ENCODE measurements at regions not wholly inside any gene's neighbourhood (a gene's known extent, or its start where the extent isn't known, plus 50 kb on each side); places are given as distances from the start of the nearest gene placed in this dataset.

GRCh38 chr6:125544819-125545218 lies 204.6 kb upstream of the HEY2 start:
- DNase-seq (ENCODE audit: low spot score), result no peak

- no peak for DNase-seq (ENCODE audit: low spot score)
These were observed 202.6 kb upstream of the HEY2 start for GRCh38 chr6:125546841-125547251.

- no peak for DNase-seq (ENCODE audit: low spot score)
These were observed 202.1 kb upstream of the HEY2 start for GRCh38 chr6:125547381-125547780.

- DNase-seq (ENCODE audit: low spot score), result no peak
These were observed 200.1 kb upstream of the HEY2 start for GRCh38 chr6:125549202-125549884.

- no peak for DNase-seq (ENCODE audit: low spot score)
These were observed 198.5 kb upstream of the HEY2 start for GRCh38 chr6:125550892-125551291.

GRCh38 chr6:125552819-125553218 lies 196.6 kb upstream of the HEY2 start:
- DNase-seq (ENCODE audit: low spot score), result no peak

- DNase-seq (ENCODE audit: low spot score), result no peak
These were observed 195.0 kb upstream of the HEY2 start for GRCh38 chr6:125554456-125554855.

- DNase-seq (ENCODE audit: low spot score), result no peak
These were observed 191.1 kb upstream of the HEY2 start for GRCh38 chr6:125558241-125558843.

- no peak for DNase-seq (ENCODE audit: low spot score)
These were observed 190.5 kb upstream of the HEY2 start for GRCh38 chr6:125558907-125559306.

GRCh38 chr6:125562156-125562555 lies 187.3 kb upstream of the HEY2 start:
- DNase-seq (ENCODE audit: low spot score), result no peak

- DNase-seq (ENCODE audit: low spot score), result no peak
These were observed 184.5 kb upstream of the HEY2 start for GRCh38 chr6:125564941-125565340.

- no peak for DNase-seq (ENCODE audit: low spot score)
These were observed 182.0 kb upstream of the HEY2 start for GRCh38 chr6:125567407-125567806.

GRCh38 chr6:125568609-125569008 lies 180.8 kb upstream of the HEY2 start:
- DNase-seq (ENCODE audit: low spot score), result no peak

- DNase-seq (ENCODE audit: low spot score), result no peak
These were observed 178.9 kb upstream of the HEY2 start for GRCh38 chr6:125570526-125570925.

GRCh38 chr6:125571207-125571755 lies 178.2 kb upstream of the HEY2 start:
- DNase-seq (ENCODE audit: low spot score), result no peak

GRCh38 chr6:125574604-125575003 lies 174.8 kb upstream of the HEY2 start:
- DNase-seq (ENCODE audit: low spot score), result no peak

- DNase-seq (ENCODE audit: low spot score), result no peak
These were observed 172.2 kb upstream of the HEY2 start for GRCh38 chr6:125577124-125577662.

GRCh38 chr6:125584468-125584939 lies 164.9 kb upstream of the HEY2 start:
- no peak for DNase-seq (ENCODE audit: low spot score)

- no peak for DNase-seq (ENCODE audit: low spot score)
These were observed 164.0 kb upstream of the HEY2 start for GRCh38 chr6:125585470-125585869.

GRCh38 chr6:125586074-125586473 lies 163.4 kb upstream of the HEY2 start:
- no peak for DNase-seq (ENCODE audit: low spot score)

GRCh38 chr6:125586605-125587004 lies 162.8 kb upstream of the HEY2 start:
- DNase-seq (ENCODE audit: low spot score), result no peak

GRCh38 chr6:125587666-125588632 lies 161.5 kb upstream of the HEY2 start:
- DNase-seq (ENCODE audit: low spot score), result no peak
